ENCODE measurements at regions not wholly inside any gene's neighbourhood (a gene's known extent, or its start where the extent isn't known, plus 50 kb on each side); places are given as distances from the start of the nearest gene placed in this dataset.
"Not testable (repeated sequence)": the region's sequence is repeated elsewhere in the genome, so short reads cannot be mapped to it uniquely, and the experiment has no call there.

DNA sequence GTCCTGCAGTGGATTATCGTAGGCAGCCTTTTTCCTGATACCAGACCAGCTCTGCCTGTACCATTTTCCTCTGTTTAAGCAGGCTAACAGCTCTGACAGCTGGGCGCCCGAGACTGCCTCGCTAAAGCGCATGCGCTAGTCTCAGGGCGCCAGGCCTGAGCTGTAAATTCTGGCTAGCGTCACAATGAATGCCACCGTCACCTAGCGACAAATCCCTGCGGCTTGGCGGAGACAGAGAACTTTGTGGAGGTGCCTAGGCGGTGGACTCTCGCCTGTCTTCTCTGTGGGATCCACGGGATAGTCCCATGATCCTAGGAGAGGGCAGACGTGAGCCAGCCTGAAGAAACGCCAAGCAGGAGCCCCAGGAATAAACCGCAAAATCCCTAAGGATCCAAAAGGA lies 573.9 kb downstream of the KCNJ18 start:
- DNase-seq, result no peak

DNA sequence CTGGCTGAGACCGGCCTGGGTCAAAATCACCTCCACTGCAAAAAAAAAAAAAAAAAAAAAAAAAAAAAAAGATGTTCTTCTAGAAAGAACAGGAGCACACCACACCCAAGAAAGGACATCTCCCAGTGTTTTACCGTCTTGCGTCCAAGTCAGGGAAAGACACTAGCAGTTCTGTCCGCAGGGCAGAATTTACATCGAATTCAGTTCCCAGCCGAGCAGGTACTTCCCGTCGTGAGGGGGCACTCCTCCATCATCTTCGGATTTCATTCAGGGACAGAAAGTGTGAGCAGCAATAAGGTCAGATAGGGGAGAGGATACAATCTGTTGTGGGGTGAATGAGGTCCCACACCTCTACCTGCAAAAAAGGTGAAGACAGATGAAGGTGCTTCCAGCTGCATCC lies 574.7 kb downstream of the KCNJ18 start:
- no peak for DNase-seq

DNA sequence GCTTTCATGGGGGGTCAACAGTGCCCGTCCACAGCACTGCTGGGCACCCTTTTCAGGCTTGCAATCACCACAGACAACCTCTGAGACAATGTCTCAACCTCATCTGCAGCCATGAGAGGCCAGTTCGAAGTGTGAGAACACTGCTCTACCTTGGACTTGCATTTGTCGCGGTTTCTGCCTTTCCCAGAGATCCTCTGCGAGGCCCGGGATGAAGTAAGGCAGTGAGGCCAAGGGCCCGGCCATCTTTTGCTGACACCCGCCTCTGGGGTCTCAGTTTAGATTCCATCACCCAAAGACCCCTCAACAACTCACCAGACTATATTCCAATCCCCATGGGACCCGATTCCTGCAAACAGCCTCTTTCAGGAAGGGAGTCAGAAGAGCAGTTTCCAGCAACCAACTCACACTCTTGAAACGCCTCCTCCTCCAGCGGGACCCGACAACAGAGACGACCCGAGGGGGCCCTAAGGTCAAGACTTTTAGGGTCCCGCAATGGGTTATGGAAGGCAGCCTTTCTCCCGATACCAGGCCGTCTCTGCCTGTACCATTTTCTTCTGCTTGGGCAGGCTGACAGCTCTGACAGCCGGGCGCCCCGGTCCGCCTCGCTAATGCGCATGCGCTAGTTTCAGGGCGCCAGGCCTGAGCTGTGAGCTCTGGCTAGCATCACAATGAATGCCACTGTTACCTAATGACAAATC lies 576.0 kb downstream of the KCNJ18 start:
- DNase-seq, result no peak

DNA sequence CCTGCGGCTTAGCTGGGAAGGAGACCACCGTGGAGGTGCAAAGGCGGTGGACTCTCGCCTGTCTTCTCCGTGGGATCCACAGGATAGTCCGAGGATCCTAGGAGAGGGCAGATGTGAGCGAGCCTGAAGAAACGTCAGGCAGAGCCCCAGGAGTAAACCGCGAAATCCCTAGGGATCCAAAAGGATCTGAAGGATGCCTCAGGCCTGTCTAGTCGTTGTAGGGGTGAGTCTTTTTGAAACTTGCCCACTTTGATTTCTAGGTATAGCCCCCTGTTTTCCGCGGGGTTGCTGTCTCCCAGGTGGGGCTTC lies 576.5 kb downstream of the KCNJ18 start:
- no peak for DNase-seq

GRCh38 chr17:22270381-22270780 lies 578.1 kb downstream of the KCNJ18 start:
- no peak for DNase-seq

GRCh38 chr17:22270809-22271208 lies 578.5 kb downstream of the KCNJ18 start:
- DNase-seq, result not testable (repeated sequence)

GRCh38 chr17:22272363-22273146 lies 580.2 kb downstream of the KCNJ18 start:
- DNase-seq, result no peak

- DNase-seq, result no peak
These were observed 581.0 kb downstream of the KCNJ18 start for GRCh38 chr17:22273308-22273707.

DNA sequence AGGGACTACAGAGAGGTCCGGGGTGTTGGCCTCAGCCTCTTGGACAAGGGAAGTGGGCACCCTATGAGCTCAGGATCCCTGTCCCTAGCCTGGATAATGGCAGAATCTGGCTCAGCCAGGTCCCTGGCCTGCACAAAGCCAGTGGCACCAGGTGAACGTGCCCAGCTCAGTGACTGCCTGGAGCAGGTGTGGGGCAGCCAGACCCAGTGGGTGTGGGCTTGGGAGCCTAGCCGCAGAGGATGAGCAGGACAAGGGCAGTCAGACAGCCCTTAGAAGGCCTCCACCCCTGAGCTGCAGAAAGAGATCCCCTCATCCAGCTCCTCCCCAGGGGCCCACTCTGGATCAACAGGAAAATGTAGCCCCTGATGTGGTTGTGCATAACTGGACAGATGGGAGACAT lies 585.3 kb downstream of the KCNJ18 start:
- no peak for DNase-seq

DNA sequence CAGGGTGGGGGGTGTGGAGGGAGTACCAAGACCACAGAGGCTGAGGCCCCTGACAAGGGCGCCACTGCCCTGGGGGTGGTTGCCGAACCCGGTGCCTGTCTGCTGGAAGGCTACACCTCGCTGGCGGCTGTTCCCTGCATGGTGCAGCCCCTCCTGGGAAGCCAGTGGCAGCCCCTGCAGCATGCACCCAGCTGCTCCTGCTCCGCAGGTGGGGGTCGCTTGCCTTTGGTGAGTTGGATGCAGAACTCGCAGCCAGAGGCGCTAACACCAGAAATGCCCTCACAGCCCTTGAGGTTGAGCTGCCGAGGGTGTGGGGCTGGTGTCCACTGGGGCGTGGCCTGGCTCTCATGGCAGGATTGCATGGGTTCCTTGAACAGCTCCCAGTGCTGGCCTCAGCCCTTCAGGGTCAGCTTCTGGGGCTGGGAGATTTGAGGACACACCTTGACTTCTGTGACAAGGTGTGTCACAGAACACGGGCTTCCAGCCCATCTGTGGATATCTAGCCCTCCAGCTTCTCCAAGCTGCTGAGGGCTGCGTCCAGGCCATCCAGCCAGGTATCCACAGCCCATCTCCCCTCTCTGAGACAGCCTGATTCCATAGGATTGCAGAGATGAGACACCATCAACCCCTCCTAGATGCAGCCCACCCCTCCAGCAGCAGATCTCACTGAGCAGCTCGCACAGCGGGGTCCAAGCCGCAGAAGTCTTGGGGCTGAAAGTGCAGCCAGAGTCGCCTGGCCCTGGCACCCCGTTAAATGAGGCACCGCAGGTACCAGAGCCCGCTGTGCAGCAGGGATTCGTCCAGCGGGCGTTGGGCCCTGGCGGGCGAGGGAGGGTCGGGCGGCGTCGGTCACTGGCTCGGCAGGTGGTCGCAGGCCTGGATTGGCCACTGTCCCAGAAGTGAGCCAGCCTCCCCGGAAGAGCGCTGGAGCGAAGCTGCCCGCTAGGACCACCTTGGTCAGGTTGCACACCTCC lies 586.3 kb downstream of the KCNJ18 start:
- no peak for DNase-seq

DNA sequence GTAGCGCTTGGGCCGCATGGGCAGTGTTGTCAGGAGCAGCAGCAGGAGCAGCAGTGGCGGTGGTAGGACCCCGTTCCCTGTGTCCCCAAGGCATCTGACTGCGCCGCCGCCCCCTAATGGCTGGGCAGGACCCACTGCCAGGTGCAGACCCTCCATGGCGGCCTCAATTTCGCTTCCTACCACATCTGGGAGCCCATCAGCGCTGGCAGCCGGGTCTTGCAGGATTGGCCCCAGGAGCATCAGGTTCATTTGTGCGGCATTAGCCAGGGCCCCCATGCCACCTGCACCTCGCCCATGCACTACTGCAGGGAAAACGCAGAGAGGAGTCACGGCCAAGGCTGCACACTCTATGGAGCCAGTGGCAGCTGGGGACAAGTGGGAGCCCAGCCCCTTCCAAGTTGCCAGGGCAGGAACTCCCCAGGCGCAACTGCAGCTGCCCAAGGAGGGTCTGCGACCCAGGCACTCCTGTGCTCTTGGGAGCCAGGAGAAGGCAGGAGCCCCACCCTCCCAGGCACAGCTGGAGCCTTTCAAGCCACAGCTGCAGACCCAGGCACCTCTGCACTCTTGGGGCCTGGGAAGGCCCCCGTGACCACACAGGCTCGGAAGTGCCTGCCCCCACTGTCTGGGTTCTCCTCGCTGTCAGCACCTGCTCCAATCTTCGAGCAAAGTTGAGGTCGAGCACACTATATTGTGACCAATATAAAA lies 594.2 kb downstream of the KCNJ18 start:
- DNase-seq, result no peak

DNA sequence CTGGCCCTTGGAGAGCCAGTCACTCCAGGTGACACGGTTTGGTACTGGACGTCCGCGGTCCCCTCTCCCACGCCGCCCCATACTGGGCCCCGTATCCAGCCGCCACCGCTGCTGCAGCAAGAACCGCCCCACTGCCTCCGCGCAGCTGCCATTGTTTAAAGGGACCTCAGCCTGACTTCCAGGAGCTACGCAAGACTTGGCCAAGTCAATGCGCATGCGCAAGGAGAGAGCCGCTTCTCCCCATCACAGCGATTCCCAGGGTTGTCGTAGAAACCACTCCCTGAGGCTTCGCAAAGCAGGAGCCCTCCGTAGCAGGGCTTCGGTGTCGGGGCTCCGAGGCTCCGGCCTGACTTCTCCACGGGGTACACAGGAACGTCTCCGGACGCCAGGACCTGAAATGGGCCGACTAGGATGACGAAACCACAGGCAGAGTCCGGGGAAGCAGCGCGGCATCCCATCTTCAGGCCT lies 606.2 kb downstream of the KCNJ18 start:
- DNase-seq, result not testable (repeated sequence)

DNA sequence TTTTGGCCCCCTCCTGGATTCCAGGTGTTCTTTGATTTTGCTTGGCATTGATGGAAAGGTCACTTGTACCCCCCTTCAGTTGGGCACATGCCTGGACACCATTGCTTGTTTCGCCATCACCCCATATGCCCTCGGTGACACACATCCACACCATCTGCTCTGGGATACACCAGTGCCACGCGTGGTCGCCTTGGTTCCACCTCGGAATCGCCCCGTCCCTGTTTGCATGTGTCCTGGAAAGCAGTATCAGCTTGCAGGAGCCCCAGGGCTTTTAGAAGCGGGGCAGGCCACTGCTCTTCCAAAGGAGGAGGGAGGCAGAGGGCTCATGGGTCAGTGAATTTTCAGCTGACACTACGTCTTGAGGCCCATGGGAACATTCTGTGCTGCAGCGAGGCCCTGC lies 607.9 kb downstream of the KCNJ18 start:
- no peak for DNase-seq

DNA sequence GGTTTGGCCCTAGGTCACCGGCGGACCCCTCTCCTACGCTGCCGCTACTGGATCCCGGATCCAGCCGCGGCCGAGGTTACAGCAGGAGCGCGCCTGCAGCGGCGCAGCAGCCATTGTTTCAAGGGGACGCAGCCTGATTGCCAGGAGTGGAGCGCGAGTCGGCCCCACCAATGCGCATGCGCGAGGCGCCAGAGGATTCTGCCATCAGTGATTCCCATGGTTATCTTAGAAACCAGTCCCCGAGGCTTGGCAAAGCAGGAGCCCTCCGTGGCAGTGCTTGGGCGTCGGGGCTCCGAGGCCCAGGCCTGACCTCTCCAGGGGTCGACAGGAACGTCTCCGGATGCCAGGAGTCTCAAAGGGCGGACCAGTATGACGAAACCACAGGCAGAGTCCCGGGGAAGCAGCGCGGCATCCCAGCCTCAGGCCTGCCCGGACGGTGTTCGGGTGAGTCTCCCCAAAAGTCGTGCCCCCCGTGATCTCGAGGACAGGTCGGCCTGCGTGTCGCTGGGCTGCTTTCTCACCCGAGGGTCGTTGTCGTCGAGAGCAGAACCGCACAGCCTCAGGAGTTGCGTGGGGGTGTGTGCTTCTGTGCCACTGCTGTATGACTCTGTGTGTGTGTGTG lies 608.5 kb downstream of the KCNJ18 start:
- no peak for DNase-seq

DNA sequence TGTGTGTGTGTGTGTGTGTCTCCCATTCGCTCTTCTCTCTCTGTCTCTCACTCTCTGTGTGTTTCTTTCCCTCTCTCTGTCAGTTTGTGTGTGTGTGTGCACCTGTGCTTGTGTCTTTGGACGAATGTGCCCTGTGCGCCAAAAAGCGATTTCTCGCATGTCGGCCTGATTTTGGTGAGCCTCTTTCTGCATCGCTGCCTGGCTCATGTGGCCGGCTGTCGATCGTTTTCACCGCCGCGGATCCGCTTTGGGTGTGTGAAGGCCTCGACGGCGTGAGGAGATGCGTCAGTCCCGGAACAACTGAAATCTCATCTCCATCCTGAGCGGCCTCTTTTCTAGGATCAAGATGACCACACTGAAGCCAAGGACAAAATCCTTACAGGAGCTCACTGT lies 609.0 kb downstream of the KCNJ18 start:
- no peak for DNase-seq

GRCh38 chr17:22303096-22303495 lies 610.8 kb downstream of the KCNJ18 start:
- no peak for DNase-seq

- DNase-seq, result no peak
These were observed 611.5 kb downstream of the KCNJ18 start for GRCh38 chr17:22303865-22304264.

GRCh38 chr17:22304667-22305303 lies 612.5 kb downstream of the KCNJ18 start:
- no peak for DNase-seq

GRCh38 chr17:22305356-22306071 lies 613.2 kb downstream of the KCNJ18 start:
- no peak for DNase-seq

DNA sequence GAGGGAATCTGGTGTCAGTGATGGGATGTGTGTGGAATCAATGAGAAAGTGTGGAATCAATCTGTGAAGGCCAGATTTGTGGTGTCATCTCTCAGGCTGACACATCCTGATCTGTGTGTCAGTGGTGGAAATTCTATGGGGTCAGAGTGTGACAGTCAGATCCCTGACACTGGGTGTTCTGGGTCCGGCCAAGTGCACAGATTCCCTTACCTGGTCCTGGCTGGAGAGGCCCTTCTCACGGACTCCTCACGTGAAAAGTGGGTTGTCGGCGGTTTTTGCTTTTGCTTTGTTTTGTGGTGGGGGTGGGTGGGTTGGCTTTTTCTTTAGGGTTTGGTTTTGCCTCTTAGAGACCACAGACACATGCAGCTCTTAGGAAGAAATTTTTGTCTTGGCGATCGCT lies 618.0 kb downstream of the KCNJ18 start:
- DNase-seq, result not testable (repeated sequence)

Data from NCI-H1105 (cell line).